Fibroblast of mammary gland (primary cell): ENCODE measurements at regions not wholly inside any gene's neighbourhood (a gene's known extent, or its start where the extent isn't known, plus 50 kb on each side); places are given as distances from the start of the nearest gene placed in this dataset.

Experiments used
- DNase-seq: peaks from one replicate; pipeline ENCODE4 v3.0.0-alpha.2; 2010; ENCODE audit warnings: low read depth
- H3K4me3 ChIP-seq: 2 replicates; pipeline ENCODE4 v1.5.1; 2011; ENCODE audit warnings: low read depth, mild to moderate bottlenecking, low read length, moderate library complexity; ENCODE audit not compliant: control insufficient read depth
- CTCF ChIP-seq: conservative IDR thresholded peaks from 2 replicates; pipeline ENCODE4 v1.5.1; 2011; ENCODE audit warnings: low read depth, low read length, inconsistent platforms; ENCODE audit not compliant: control insufficient read depth, insufficient read depth

GRCh38 chr18:78810706-78811105, 168.9 kb upstream of the SALL3 start:
- DNase-seq = no peak

GRCh38 chr18:78812067-78812466, 167.6 kb upstream of the SALL3 start:
- no peak overlapping the region for H3K4me3 ChIP-seq
- TF ChIP-seq CTCF = no peak
- no peak for DNase-seq

More at GRCh38 chr18:78810706-78811105, 168.9 kb upstream of the SALL3 start:
- no peak overlapping the region for H3K4me3 ChIP-seq
- TF ChIP-seq CTCF = no peak

GRCh38 chr18:78813156-78813555, 166.5 kb upstream of the SALL3 start:
- no peak for TF ChIP-seq CTCF
- H3K4me3 ChIP-seq = no peak overlapping the region
- DNase-seq = no peak

GRCh38 chr18:78813936-78814710, 165.5 kb upstream of the SALL3 start:
- no peak for DNase-seq
- no peak for TF ChIP-seq CTCF

GRCh38 chr18:78814766-78815165, 164.9 kb upstream of the SALL3 start:
- H3K4me3 ChIP-seq = no peak overlapping the region
- no peak for DNase-seq
- no peak for TF ChIP-seq CTCF

More at GRCh38 chr18:78813936-78814710, 165.5 kb upstream of the SALL3 start:
- H3K4me3 ChIP-seq = no peak overlapping the region

GRCh38 chr18:78816114-78816513, 163.5 kb upstream of the SALL3 start:
- no peak overlapping the region for H3K4me3 ChIP-seq
- no peak for DNase-seq
- TF ChIP-seq CTCF = no peak

GRCh38 chr18:78816916-78817315, 162.7 kb upstream of the SALL3 start:
- H3K4me3 ChIP-seq = no peak overlapping the region
- no peak for TF ChIP-seq CTCF
- DNase-seq = no peak
